B cell (primary cell): ENCODE measurements at regions not wholly inside any gene's neighbourhood (a gene's known extent, or its start where the extent isn't known, plus 50 kb on each side); places are given as distances from the start of the nearest gene placed in this dataset.

Experiments used
- ATAC-seq: fragments of 200-7000 bp; cut with Tn5 transposase; one replicate; pipeline ENCODE4 v1.10.0; 2021; ENCODE audit warnings: low read depth, mild to moderate bottlenecking, moderate number of reproducible peaks, moderate library complexity
- CTCF ChIA-PET: fragments of 350-600 bp; sonication (Branson Sonifier 250); formaldehyde crosslinking; loops from one replicate; lab custom pipeline; 2021; ENCODE audit warnings: antibody characterized with exemption, inconsistent platforms; lab: Charles Lee
- POLR2A ChIA-PET: fragments of 350-600 bp; sonication (Branson Sonifier 250); formaldehyde crosslinking; loops from one replicate; lab custom pipeline; 2021; ENCODE audit warnings: antibody characterized with exemption; lab: Charles Lee
- DNase-seq: peaks from one replicate; pipeline ENCODE4 v3.0.0; 2013
- H2AFZ ChIP-seq: 2 replicates; pipeline ENCODE4 v1.6.1; 2012; ENCODE audit warnings: mild to moderate bottlenecking, low read depth, low read length; ENCODE audit not compliant: insufficient read depth, poor library complexity, severe bottlenecking
- H3K27ac ChIP-seq, 2 donors: 1 replicate in 1 of 2; 2 replicates in 1 of 2; pipeline ENCODE4 v1.5.1; 2012 to 2013; ENCODE audit warnings: low read length in 2 of 2, mild to moderate bottlenecking in 2 of 2, moderate library complexity in 1 of 2
- H3K27me3 ChIP-seq, 4 experiments: fragments of 200-600 bp in 1 of 4; sonication (generic) in 1 of 4; replicated peaks in 1 of 4; 1 replicate in 2 of 4; 2 replicates in 2 of 4; pipeline versions ENCODE4 v1.6.1 to v1.7.0; 2013 to 2016; ENCODE audit warnings: low read length in 3 of 4, mild to moderate bottlenecking in 2 of 4, mixed read lengths in 1 of 4, moderate library complexity in 1 of 4; ENCODE audit not compliant: insufficient read depth in 4 of 4, control insufficient read depth in 3 of 4; ENCODE audit errors: control extremely low read depth in 1 of 4
- H3K36me3 ChIP-seq, 2 experiments: replicated peaks in 1 of 2; 1 replicate in 1 of 2; 2 replicates in 1 of 2; pipeline versions ENCODE4 v1.6.1 to v1.7.1; 2013; ENCODE audit warnings: low read length in 1 of 2; ENCODE audit not compliant: insufficient read depth in 2 of 2, control insufficient read depth in 1 of 2; ENCODE audit errors: control extremely low read depth in 1 of 2, extremely low read depth in 1 of 2
- H3K4me1 ChIP-seq, 2 donors: fragments of 200-600 bp in 1 of 2; sonication (generic) in 1 of 2; 1 replicate in 1 of 2; 2 replicates in 1 of 2; pipeline versions ENCODE4 v1.5.1 to v1.6.1; 2013 to 2017; ENCODE audit warnings: low read length in 2 of 2; ENCODE audit not compliant: control insufficient read depth in 2 of 2, insufficient read depth in 2 of 2
- H3K4me2 ChIP-seq: replicated peaks from 2 replicates; pipeline ENCODE3; 2012; ENCODE audit warnings: mild to moderate bottlenecking, low read depth, low read length; ENCODE audit not compliant: poor library complexity, severe bottlenecking
- H3K4me3 ChIP-seq, 5 experiments: fragments of 200-600 bp in 1 of 5; sonication (generic) in 1 of 5; 1 replicate in 3 of 5; 2 replicates in 2 of 5; pipeline versions ENCODE4 v1.5.1 to v1.7.0; 2011 to 2016; ENCODE audit warnings: low read length in 4 of 5, mild to moderate bottlenecking in 4 of 5, low read depth in 2 of 5, control low read depth in 1 of 5, moderate library complexity in 1 of 5; ENCODE audit not compliant: insufficient read depth in 1 of 5; ENCODE audit errors: control extremely low read depth in 1 of 5, extremely low read depth in 1 of 5
- H3K79me2 ChIP-seq: fragments of 200-600 bp; sonication (generic); one replicate; pipeline ENCODE4 v1.6.0; 2016; ENCODE audit warnings: low read length; ENCODE audit not compliant: control insufficient read depth, insufficient read depth
- H3K9ac ChIP-seq: fragments of 200-600 bp; sonication (generic); 2 replicates; pipeline ENCODE4 v1.6.1; 2017; ENCODE audit warnings: mild to moderate bottlenecking, low read length, moderate library complexity
- H3K9me3 ChIP-seq, 3 donors: one replicate each; pipeline versions ENCODE4 v1.6.1 to v1.7.1; 2013; ENCODE audit warnings: low read length in 2 of 3; ENCODE audit not compliant: control insufficient read depth in 2 of 3, insufficient read depth in 1 of 3; ENCODE audit errors: control extremely low read depth in 1 of 3
- H4K20me1 ChIP-seq: 2 replicates; pipeline ENCODE4 v1.6.0; 2012; ENCODE audit warnings: mild to moderate bottlenecking, low read length; ENCODE audit not compliant: insufficient read depth, control insufficient read depth, poor library complexity, severe bottlenecking
- H3K27ac Mint-ChIP-seq: one replicate; pipeline ENCODE4 v1.8.0; 2021; ENCODE audit warnings: mixed read lengths
- H3K27me3 Mint-ChIP-seq: one replicate; pipeline ENCODE4 v1.8.0; 2021; ENCODE audit warnings: mixed read lengths
- H3K4me1 Mint-ChIP-seq: one replicate; pipeline ENCODE4 v1.8.0; 2021; ENCODE audit warnings: mixed read lengths
- H3K4me3 Mint-ChIP-seq: one replicate; pipeline ENCODE4 v1.8.0; 2021; ENCODE audit warnings: mixed read lengths
- H3K9me3 Mint-ChIP-seq: one replicate; pipeline ENCODE4 v1.8.0; 2022; ENCODE audit warnings: mixed read lengths; ENCODE audit not compliant: insufficient read depth
- EZH2 ChIP-seq: IDR thresholded peaks from 2 replicates; pipeline ENCODE4 v1.6.1; 2012; ENCODE audit warnings: borderline replicate concordance, low read depth, mild to moderate bottlenecking, moderate library complexity, low read length; ENCODE audit not compliant: insufficient read depth, poor library complexity, severe bottlenecking
- WGBS: methylation state at CpG from one replicate; pipeline ENCODE4 v1.1.5; 2013; ENCODE audit warnings: missing lambda C conversion rate; ENCODE audit not compliant: insufficient coverage; 5-methylcytosine and 5-hydroxymethylcytosine counted together
- intact Hi-C: fragments of 100-400 bp; cut with micrococcal nuclease; formaldehyde crosslinking; loops from one replicate; pipeline ENCODE4 v1.10.0; 2022
- TF ChIP-seq, protein P1 (sequence below): fragments of 200-600 bp; IDR thresholded peaks from one replicate; pipeline ENCODE4 v1.8.0; 2022; ENCODE audit warnings: antibody characterized with exemption, mild to moderate bottlenecking

DNA sequence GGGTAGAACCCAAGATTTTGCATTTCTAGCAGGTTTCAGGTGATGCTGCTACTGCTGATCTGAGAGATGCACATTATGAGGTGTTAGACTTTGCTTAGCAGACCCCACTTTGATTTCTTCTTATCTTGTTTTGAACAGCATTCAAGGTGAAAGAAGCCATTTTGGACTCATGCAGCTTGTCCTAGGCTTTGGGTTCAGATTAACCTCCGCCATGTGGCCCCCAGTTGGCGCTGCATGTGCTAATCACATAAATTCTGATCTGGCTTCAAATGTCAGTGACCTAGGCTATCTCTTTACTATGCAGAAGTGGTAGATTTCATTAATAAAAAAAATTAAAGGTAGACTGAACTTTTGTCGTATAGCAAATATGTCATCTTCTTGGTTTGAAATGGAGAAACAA lies 89.8 kb upstream of the DYRK2 start:
- no peaks in the 10 kb centered on the region for H3K27me3 ChIP-seq
- POLR2A ChIA-PET = no interaction called here
- H3K9me3 ChIP-seq = peaks cover 0 to 16% (median 5%) of the 10 kb centered on the region in 3 donors
- intact Hi-C loops = loop anchor here (5.0 kb wide), 1 partner anchor 34 kb away; no protein-coding TSS in a partner anchor
- WGBS = 97% methylated on average over 3 of the region's 3 CpGs
- no peak for DNase-seq
- H3K9ac ChIP-seq = no peak overlapping the region
- peaks cover 4 to 11% of the 10 kb centered on the region in 2 donors for H3K4me1 ChIP-seq
- H3K79me2 ChIP-seq = no peaks in the 10 kb centered on the region
- no peak overlapping the region for H3K27ac ChIP-seq
- ATAC-seq = no peak
- Mint-ChIP-seq H3K9me3 (peaks cover 3% of the 10 kb centered on the region), H3K27ac (no peak overlapping the region), H3K4me1 (peaks cover 11% of the 10 kb centered on the region), H3K27me3 (peaks cover 7% of the 10 kb centered on the region), H3K4me3 (no peak overlapping the region)
- H3K4me2 ChIP-seq = no peak overlapping the region
- H2AFZ ChIP-seq = no peak overlapping the region
- TF ChIP-seq EZH2 = no peak
- TF ChIP-seq, protein P1, sequence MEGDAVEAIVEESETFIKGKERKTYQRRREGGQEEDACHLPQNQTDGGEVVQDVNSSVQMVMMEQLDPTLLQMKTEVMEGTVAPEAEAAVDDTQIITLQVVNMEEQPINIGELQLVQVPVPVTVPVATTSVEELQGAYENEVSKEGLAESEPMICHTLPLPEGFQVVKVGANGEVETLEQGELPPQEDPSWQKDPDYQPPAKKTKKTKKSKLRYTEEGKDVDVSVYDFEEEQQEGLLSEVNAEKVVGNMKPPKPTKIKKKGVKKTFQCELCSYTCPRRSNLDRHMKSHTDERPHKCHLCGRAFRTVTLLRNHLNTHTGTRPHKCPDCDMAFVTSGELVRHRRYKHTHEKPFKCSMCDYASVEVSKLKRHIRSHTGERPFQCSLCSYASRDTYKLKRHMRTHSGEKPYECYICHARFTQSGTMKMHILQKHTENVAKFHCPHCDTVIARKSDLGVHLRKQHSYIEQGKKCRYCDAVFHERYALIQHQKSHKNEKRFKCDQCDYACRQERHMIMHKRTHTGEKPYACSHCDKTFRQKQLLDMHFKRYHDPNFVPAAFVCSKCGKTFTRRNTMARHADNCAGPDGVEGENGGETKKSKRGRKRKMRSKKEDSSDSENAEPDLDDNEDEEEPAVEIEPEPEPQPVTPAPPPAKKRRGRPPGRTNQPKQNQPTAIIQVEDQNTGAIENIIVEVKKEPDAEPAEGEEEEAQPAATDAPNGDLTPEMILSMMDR = no peak
- no peaks in the 10 kb centered on the region for H3K36me3 ChIP-seq
- CTCF ChIA-PET = interaction anchor here (1.5 kb wide), 1 partner anchor 72 kb away, joined by 4 read pairs; no protein-coding TSS in a partner anchor
- no peak overlapping the region for H3K4me3 ChIP-seq
- no peaks in the 10 kb centered on the region for H4K20me1 ChIP-seq

DNA sequence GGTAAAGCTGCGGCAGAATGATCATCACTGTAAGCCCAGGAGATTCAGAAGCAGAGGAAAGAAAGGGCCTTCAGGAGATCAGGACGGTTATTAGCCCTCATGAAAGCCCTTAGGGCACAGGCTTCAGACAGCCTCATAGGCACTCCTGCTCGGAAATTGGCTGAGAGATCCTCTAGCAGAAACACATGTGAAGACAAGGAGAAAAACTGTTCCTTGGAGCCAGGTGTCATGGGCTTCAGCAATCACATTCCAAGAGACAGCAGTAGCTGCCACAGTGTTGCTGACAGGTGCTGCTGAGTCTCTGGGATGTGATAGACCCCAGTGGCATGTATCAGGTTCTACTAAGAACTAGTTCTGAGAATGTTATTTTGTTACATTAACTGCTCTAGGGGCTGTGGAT lies 88.8 kb upstream of the DYRK2 start:
- intact Hi-C loops = loop anchor here (5.0 kb wide), 1 partner anchor 33 kb away; no protein-coding TSS in a partner anchor
- Histone ChIP-seq H3K4me3 (no peak overlapping the region), H3K79me2 (no peaks in the 10 kb centered on the region), H3K36me3 (no peaks in the 10 kb centered on the region), H3K4me2 (no peak overlapping the region), H4K20me1 (no peaks in the 10 kb centered on the region), H3K27me3 (no peaks in the 10 kb centered on the region), H3K9ac (no peak overlapping the region), H2AFZ (no peak overlapping the region), H3K9me3 (peaks cover 0 to 16% (median 5%) of the 10 kb centered on the region in 3 donors), H3K4me1 (peaks cover 4 to 11% of the 10 kb centered on the region in 2 donors), H3K27ac (no peak overlapping the region)
- H3K4me1 Mint-ChIP-seq = peaks cover 10% of the 10 kb centered on the region
- H3K4me3 Mint-ChIP-seq = no peak overlapping the region
- CTCF ChIA-PET = no interaction called here
- peaks cover 3% of the 10 kb centered on the region for H3K9me3 Mint-ChIP-seq
- ATAC-seq (no peak), DNase-seq (no peak)
- POLR2A ChIA-PET = no interaction called here
- TF ChIP-seq EZH2 = no peak
- TF ChIP-seq, protein P1 = no peak
- 91% methylated on average over 3 of the region's 3 CpGs for WGBS
- H3K27me3 Mint-ChIP-seq = peaks cover 11% of the 10 kb centered on the region
- no peak overlapping the region for H3K27ac Mint-ChIP-seq
